ENCODE measurements at regions not wholly inside any gene's neighbourhood (a gene's known extent, or its start where the extent isn't known, plus 50 kb on each side); places are given as distances from the start of the nearest gene placed in this dataset.

DNA sequence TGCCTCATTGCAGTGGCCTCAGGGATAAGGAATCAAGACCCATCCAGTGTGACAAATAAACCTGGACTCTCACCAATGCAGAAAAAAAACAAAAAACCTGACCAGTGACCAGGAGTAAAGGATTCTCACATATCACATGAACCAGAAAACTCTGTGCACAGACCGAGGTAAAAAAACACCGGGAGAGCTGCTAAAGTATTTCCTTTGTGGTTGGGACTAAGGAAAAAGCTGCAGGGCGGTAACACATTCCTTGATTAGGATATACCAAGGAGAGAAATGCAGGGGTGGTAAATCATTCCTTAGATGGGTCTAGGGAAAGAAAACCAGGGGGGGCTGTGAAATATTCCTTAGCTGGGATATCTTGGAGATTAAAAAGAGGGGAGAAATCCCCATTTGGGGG, 64.8 kb upstream of the ZNF85 start:
- no peak for TF ChIP-seq POLR2A (IDR thresholded peaks at IDR 0.05)
- TF ChIP-seq, protein P1, sequence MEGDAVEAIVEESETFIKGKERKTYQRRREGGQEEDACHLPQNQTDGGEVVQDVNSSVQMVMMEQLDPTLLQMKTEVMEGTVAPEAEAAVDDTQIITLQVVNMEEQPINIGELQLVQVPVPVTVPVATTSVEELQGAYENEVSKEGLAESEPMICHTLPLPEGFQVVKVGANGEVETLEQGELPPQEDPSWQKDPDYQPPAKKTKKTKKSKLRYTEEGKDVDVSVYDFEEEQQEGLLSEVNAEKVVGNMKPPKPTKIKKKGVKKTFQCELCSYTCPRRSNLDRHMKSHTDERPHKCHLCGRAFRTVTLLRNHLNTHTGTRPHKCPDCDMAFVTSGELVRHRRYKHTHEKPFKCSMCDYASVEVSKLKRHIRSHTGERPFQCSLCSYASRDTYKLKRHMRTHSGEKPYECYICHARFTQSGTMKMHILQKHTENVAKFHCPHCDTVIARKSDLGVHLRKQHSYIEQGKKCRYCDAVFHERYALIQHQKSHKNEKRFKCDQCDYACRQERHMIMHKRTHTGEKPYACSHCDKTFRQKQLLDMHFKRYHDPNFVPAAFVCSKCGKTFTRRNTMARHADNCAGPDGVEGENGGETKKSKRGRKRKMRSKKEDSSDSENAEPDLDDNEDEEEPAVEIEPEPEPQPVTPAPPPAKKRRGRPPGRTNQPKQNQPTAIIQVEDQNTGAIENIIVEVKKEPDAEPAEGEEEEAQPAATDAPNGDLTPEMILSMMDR (IDR thresholded peaks at IDR 0.05): no peak

All from vagina (tissue), 2 donors.